Neural cell (in vitro differentiated cells): ENCODE measurements at regions not wholly inside any gene's neighbourhood (a gene's known extent, or its start where the extent isn't known, plus 50 kb on each side); places are given as distances from the start of the nearest gene placed in this dataset.
A peak's percentile ranks its signal among the peaks of the same experiment; 100 is the strongest.

Experiments
- H2AFZ ChIP-seq: fragments of 200-600, 300-800 bp; sonication (generic), shearing (Covaris generic); 2 replicates; pipeline ENCODE4 v1.6.0; 2014; ENCODE audit warnings: low read depth, mild to moderate bottlenecking, antibody characterized with exemption, low read length, moderate library complexity
- H3F3A ChIP-seq: fragments of 200-600 bp; shearing (Covaris generic); 2 replicates; pipeline ENCODE4 v1.6.1; 2016; ENCODE audit warnings: mild to moderate bottlenecking, moderate library complexity, mixed read lengths, antibody characterized with exemption, low read length; ENCODE audit not compliant: insufficient read depth, poor library complexity, severe bottlenecking
- H3K27ac ChIP-seq: fragments of 200-600, 300-800 bp; sonication (generic), shearing (Covaris generic); 2 replicates; pipeline ENCODE4 v1.5.1; 2014; ENCODE audit warnings: mild to moderate bottlenecking, low read length, moderate library complexity
- H3K27me3 ChIP-seq: fragments of 300-800, 200-600 bp; sonication (generic), shearing (Covaris generic); 2 replicates; pipeline ENCODE4 v1.6.0; 2014; ENCODE audit warnings: mild to moderate bottlenecking, low read depth, low read length, moderate library complexity; ENCODE audit not compliant: insufficient read depth
- H3K36me3 ChIP-seq: fragments of 300-800, 200-600 bp; sonication (generic), shearing (Covaris generic); 2 replicates; pipeline ENCODE4 v1.5.1; 2014; ENCODE audit warnings: mild to moderate bottlenecking, antibody characterized with exemption, low read length, moderate library complexity; ENCODE audit not compliant: insufficient read depth
- H3K4me2 ChIP-seq: fragments of 300-800, 200-600 bp; sonication (generic), shearing (Covaris generic); 2 replicates; pipeline ENCODE4 v1.6.0; 2014; ENCODE audit warnings: mild to moderate bottlenecking, low read length
- H3K4me3 ChIP-seq: fragments of 300-800, 200-600 bp; sonication (generic), shearing (Covaris generic); 2 replicates; pipeline ENCODE4 v1.5.1; 2014; ENCODE audit warnings: mild to moderate bottlenecking, low read length, moderate library complexity
- H3K79me2 ChIP-seq: fragments of 200-600 bp; shearing (Covaris generic); replicated peaks from 2 replicates; pipeline ENCODE4 v1.6.0; 2014; ENCODE audit warnings: mild to moderate bottlenecking, low read length, moderate library complexity; ENCODE audit not compliant: insufficient read depth
- H3K9ac ChIP-seq: fragments of 300-800, 200-600 bp; sonication (generic), shearing (Covaris generic); 2 replicates; pipeline ENCODE4 v1.6.1; 2016; ENCODE audit warnings: mild to moderate bottlenecking, low read length, mixed read lengths
- H3K9me2 ChIP-seq: fragments of 200-600 bp; shearing (Covaris generic); 2 replicates; pipeline ENCODE4 v1.6.1; 2016; ENCODE audit warnings: mild to moderate bottlenecking, low read length, mixed read lengths; ENCODE audit not compliant: insufficient read depth
- H3K9me3 ChIP-seq: fragments of 200-600, 300-800 bp; sonication (generic), shearing (Covaris generic); 2 replicates; pipeline ENCODE4 v1.6.1; 2016; ENCODE audit warnings: mild to moderate bottlenecking, mixed run types, low read length, moderate library complexity, mixed read lengths
- H4K20me1 ChIP-seq: fragments of 200-600 bp; shearing (Covaris generic); 2 replicates; pipeline ENCODE4 v1.6.1; 2016; ENCODE audit warnings: mild to moderate bottlenecking, mixed run types; ENCODE audit not compliant: insufficient read depth
- CTCF ChIP-seq: fragments of 450-650 bp; IDR thresholded peaks from 2 replicates; pipeline ENCODE4 v1.5.1; 2014; ENCODE audit warnings: antibody characterized with exemption, mild to moderate bottlenecking, moderate library complexity; ENCODE audit not compliant: poor library complexity, severe bottlenecking
- EP300 ChIP-seq: fragments of 450-650 bp; conservative IDR thresholded peaks from 2 replicates; pipeline ENCODE4 v1.6.1; 2014; ENCODE audit warnings: antibody characterized with exemption, mild to moderate bottlenecking, moderate library complexity; ENCODE audit not compliant: poor library complexity, severe bottlenecking
- EZH2 ChIP-seq: fragments of 200-600, 300-800 bp; shearing (Covaris generic), sonication (generic); IDR thresholded peaks from 2 replicates; pipeline ENCODE4 v1.6.1; 2014; ENCODE audit warnings: antibody characterized with exemption, low read length, borderline replicate concordance, mild to moderate bottlenecking; ENCODE audit not compliant: insufficient read depth, poor library complexity, severe bottlenecking
- MXI1 ChIP-seq: fragments of 450-650 bp; conservative IDR thresholded peaks from 2 replicates; pipeline ENCODE4 v1.6.1; 2014; ENCODE audit warnings: antibody characterized with exemption, mild to moderate bottlenecking; ENCODE audit not compliant: poor library complexity, severe bottlenecking
- POLR2AphosphoS5 ChIP-seq: IDR thresholded peaks from 2 replicates; pipeline ENCODE4 v1.6.1; 2012
- RAD21 ChIP-seq: fragments of 450-650 bp; conservative IDR thresholded peaks from 2 replicates; pipeline ENCODE4 v1.6.1; 2014; ENCODE audit warnings: antibody characterized with exemption, mild to moderate bottlenecking, moderate library complexity
- TAF1 ChIP-seq: IDR thresholded peaks from 2 replicates; pipeline ENCODE4 v1.6.1; 2012; ENCODE audit warnings: low read depth
- TF ChIP-seq, protein P1 (sequence below): IDR thresholded peaks from 2 replicates; pipeline ENCODE4 v1.6.1; 2012; ENCODE audit warnings: borderline replicate concordance

DNA sequence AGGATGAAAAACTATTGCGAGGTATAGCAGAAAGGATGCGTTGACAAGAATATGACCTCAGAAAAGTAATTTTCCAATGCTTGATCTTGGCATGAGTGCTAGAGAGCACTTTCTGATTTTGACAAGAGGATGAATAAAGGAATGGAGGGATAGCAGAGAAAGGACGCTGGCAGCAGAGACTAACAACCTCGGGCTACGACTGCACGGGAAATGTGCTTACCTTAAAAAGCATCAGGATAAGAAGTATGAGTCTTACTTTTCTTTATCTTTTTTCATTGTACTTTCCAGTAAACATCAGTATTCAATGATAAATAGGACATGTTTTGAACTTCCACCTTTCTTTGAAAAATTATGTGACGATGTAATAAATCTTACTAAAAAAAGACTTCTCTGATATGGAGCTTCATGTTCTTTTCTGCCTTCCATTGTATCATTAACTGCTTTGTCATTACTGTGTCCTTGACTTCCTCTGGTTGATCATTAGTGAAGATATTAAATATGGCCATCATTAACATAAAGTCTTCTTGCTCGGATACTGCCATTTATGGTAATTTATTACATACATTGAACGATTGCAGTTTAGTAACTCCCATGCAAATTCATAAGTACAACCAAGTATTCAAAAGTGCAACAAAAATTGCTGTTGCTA, 265.6 kb downstream of the DSEL start:
- Histone ChIP-seq H3K9me2 (no peaks in the 10 kb centered on the region), H3K9ac (no peak overlapping the region), H3F3A (no peaks in the 10 kb centered on the region), H2AFZ (no peak overlapping the region), H3K27me3 (no peaks in the 10 kb centered on the region), H4K20me1 (no peaks in the 10 kb centered on the region), H3K79me2 (no peaks in the 10 kb centered on the region), H3K27ac (no peak overlapping the region), H3K36me3 (no peaks in the 10 kb centered on the region), H3K4me3 (no peak overlapping the region), H3K9me3 (no peaks in the 10 kb centered on the region), H3K4me2 (no peak overlapping the region)
- TF ChIP-seq CTCF (no peak), MXI1 (no peak), TAF1 (no peak), EP300 (no peak)
- TF ChIP-seq, protein P1, sequence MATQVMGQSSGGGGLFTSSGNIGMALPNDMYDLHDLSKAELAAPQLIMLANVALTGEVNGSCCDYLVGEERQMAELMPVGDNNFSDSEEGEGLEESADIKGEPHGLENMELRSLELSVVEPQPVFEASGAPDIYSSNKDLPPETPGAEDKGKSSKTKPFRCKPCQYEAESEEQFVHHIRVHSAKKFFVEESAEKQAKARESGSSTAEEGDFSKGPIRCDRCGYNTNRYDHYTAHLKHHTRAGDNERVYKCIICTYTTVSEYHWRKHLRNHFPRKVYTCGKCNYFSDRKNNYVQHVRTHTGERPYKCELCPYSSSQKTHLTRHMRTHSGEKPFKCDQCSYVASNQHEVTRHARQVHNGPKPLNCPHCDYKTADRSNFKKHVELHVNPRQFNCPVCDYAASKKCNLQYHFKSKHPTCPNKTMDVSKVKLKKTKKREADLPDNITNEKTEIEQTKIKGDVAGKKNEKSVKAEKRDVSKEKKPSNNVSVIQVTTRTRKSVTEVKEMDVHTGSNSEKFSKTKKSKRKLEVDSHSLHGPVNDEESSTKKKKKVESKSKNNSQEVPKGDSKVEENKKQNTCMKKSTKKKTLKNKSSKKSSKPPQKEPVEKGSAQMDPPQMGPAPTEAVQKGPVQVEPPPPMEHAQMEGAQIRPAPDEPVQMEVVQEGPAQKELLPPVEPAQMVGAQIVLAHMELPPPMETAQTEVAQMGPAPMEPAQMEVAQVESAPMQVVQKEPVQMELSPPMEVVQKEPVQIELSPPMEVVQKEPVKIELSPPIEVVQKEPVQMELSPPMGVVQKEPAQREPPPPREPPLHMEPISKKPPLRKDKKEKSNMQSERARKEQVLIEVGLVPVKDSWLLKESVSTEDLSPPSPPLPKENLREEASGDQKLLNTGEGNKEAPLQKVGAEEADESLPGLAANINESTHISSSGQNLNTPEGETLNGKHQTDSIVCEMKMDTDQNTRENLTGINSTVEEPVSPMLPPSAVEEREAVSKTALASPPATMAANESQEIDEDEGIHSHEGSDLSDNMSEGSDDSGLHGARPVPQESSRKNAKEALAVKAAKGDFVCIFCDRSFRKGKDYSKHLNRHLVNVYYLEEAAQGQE, result no peak

DNA sequence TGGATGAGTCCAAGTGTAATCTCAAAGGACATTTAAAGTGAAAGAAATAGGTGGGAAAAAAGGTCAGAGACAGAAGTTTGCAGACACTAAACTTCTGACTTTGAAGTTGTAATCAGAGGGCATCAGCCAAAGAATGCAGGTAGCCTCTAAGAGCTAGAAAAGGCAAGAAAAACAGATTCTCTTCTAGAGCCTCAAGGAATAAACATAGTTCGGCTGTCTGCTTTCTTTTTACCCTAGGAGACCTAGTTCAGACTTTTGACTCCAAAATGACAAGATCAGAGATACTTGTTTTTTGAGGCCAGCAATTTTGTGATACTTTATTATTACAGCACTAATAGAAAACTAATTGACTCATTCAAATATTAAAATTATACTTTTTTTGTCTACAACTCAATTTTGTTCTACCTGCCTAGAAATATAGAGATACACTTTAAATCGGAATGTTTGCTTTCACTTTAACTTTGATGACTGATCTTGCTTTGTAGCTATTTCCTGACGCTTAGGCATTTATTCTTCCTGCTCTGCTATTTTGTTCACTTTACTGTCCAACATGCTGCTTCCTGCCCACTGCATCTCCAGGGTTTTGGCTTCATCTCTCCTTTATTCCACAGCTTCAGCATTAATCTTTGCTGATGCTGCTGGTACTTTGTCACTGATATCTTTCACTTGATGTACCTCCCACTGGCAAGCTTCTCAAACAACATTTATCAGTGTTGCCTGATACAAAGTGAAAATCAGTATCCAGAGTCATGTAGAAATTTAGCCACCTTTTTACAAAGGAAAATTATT, 272.5 kb downstream of the DSEL start:
- no peak overlapping the region for H3K4me3 ChIP-seq
- H3K4me2 ChIP-seq, result no peak overlapping the region
- no peak overlapping the region for H3K9ac ChIP-seq
- no peaks in the 10 kb centered on the region for H3K27me3 ChIP-seq
- H3K79me2 ChIP-seq, result no peaks in the 10 kb centered on the region
- no peaks in the 10 kb centered on the region for H3K36me3 ChIP-seq
- TF ChIP-seq RAD21 (no peak), POLR2AphosphoS5 (peak; percentile 73), EZH2 (no peak), CTCF (no peak)
- no peaks in the 10 kb centered on the region for H3K9me2 ChIP-seq
- H3F3A ChIP-seq, result no peaks in the 10 kb centered on the region
- H3K9me3 ChIP-seq, result no peaks in the 10 kb centered on the region
- no peak overlapping the region for H2AFZ ChIP-seq
- H3K27ac ChIP-seq, result no peak overlapping the region
- no peaks in the 10 kb centered on the region for H4K20me1 ChIP-seq
